ENCODE measurements at regions not wholly inside any gene's neighbourhood (a gene's known extent, or its start where the extent isn't known, plus 50 kb on each side); places are given as distances from the start of the nearest gene placed in this dataset.

DNA sequence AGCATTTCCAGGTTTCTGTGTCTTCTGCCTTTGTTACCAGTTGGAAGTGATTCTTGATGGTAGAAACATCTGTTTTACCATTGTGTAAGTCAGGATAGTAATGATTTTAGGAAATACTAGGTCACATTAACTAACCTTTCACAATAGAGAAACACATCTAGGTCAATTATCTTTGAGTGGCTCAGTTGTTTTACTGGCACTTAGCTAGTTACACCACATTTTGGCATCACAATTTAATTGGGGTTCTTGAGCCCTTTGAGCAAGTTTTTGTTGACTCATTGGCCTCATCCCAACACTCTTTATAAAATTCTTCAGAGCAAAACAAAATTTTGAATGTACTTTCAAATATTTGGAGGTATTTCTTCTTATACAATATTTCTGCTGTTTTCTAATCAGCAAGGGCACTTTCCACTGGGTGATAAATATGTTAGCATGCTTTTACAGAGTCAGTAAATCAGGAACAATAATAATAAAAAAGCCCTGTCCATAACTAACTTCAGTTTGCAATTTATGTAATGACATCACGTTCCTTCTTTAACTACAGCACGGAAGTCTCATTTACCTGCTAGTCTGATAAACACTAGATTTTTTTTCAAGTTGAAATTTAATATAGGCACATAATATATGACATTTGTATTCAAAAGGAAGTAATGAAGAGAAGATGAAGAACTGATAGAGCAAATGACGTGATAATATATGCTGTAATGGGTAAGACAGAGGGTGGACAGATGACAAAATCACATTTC lies 64.8 kb upstream of the GK2 start:
- no peak overlapping the region for H3K4me3 ChIP-seq (ENCODE audit: control insufficient read depth, low read depth, low read length)
- TF ChIP-seq, protein P1, sequence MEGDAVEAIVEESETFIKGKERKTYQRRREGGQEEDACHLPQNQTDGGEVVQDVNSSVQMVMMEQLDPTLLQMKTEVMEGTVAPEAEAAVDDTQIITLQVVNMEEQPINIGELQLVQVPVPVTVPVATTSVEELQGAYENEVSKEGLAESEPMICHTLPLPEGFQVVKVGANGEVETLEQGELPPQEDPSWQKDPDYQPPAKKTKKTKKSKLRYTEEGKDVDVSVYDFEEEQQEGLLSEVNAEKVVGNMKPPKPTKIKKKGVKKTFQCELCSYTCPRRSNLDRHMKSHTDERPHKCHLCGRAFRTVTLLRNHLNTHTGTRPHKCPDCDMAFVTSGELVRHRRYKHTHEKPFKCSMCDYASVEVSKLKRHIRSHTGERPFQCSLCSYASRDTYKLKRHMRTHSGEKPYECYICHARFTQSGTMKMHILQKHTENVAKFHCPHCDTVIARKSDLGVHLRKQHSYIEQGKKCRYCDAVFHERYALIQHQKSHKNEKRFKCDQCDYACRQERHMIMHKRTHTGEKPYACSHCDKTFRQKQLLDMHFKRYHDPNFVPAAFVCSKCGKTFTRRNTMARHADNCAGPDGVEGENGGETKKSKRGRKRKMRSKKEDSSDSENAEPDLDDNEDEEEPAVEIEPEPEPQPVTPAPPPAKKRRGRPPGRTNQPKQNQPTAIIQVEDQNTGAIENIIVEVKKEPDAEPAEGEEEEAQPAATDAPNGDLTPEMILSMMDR (IDR thresholded peaks at IDR 0.05; ENCODE audit: control insufficient read depth, insufficient read depth, low read depth, low read length, missing control alignments), result no peak
- DNase-seq (ENCODE audit: low read depth), result no peak

DNA sequence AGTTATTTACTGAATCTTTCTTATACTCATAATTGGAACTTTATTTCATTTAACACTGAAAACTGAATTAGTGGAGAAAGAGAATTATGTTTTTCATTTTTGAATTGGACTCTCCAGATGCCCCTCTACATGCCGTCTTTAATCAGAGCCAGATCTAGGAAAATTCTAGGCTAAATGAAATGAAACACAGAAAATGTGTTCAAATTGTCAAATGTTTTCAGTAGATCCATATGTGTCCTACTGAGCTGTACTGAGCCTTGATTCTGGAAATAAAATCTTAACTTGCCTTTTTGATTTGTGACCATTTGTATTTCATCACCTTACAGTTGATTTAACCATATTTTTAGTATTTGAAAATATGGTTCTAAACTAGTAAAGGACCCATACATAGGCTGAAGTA lies 64.0 kb upstream of the GK2 start:
- TF ChIP-seq, protein P1 (IDR thresholded peaks at IDR 0.05; ENCODE audit: control insufficient read depth, insufficient read depth, low read depth, low read length, missing control alignments), result no peak
- no peak overlapping the region for H3K4me3 ChIP-seq (ENCODE audit: control insufficient read depth, low read depth, low read length)
- DNase-seq (ENCODE audit: low read depth), result no peak

DNA sequence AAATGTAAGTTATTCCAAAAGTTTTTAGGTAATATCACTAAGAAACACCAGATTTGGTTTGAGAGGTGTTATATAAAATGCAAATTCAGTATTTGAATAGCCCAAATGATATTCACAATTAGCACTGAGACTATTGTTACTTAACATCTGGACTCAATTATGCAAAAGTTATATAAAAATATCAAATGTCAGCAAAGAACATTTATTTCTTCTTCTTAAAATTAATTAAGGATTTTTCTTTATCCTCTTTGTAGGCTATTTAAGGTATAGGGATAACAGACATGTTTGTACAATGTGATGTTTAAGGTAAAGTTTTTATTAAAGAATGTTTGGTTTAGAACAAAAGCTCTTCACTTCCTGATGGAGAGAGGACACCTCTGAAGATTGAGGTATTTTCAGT lies 63.3 kb upstream of the GK2 start:
- H3K4me3 ChIP-seq (ENCODE audit: control insufficient read depth, low read depth, low read length), result no peak overlapping the region
- no peak for DNase-seq (ENCODE audit: low read depth)
- TF ChIP-seq, protein P1 (IDR thresholded peaks at IDR 0.05; ENCODE audit: control insufficient read depth, insufficient read depth, low read depth, low read length, missing control alignments), result no peak

GRCh38 chr4:79467246-79467932 lies 59.4 kb upstream of the GK2 start:
- TF ChIP-seq, protein P1 (IDR thresholded peaks at IDR 0.05; ENCODE audit: control insufficient read depth, insufficient read depth, low read depth, low read length, missing control alignments), result no peak

DNA sequence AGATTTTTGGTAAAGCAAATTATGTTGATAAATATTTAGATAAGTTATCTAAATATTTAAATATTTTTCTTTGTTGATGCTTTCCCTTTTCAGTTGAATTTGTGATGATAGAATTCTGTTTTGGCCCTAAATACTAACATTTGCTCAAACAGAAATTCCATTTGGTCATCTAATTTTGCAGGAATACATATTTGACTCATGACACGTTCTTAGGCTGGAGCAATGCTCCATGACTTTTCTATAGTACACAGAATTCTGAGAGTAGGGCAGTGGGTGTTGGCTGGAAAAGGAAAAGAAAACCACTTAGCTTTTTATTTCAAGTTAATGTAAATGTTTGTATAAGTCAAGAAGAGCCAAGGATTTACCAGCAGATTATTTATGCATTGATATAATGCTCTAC lies 58.6 kb upstream of the GK2 start:
- H3K4me3 ChIP-seq (ENCODE audit: control insufficient read depth, low read depth, low read length), result no peak overlapping the region
- TF ChIP-seq, protein P1 (IDR thresholded peaks at IDR 0.05; ENCODE audit: control insufficient read depth, insufficient read depth, low read depth, low read length, missing control alignments), result no peak
- no peak for DNase-seq (ENCODE audit: low read depth)

More at GRCh38 chr4:79467246-79467932, 59.4 kb upstream of the GK2 start:
- H3K4me3 ChIP-seq (ENCODE audit: control insufficient read depth, low read depth, low read length), result no peak overlapping the region
- DNase-seq (ENCODE audit: low read depth), result no peak
